HCT116 (cell line): ENCODE measurements at regions not wholly inside any gene's neighbourhood (a gene's known extent, or its start where the extent isn't known, plus 50 kb on each side); places are given as distances from the start of the nearest gene placed in this dataset.
"Not testable (repeated sequence)": the region's sequence is repeated elsewhere in the genome, so short reads cannot be mapped to it uniquely, and the experiment has no call there.

ENCODE experiments used
- ATAC-seq: fragments of 200-7000 bp; cut with Tn5 transposase; 2 replicates; pipeline ENCODE4 v1.9.1; 2020; ENCODE audit warnings: mild to moderate bottlenecking, moderate library complexity
- BruUV-seq: library from RNA; stranded (reverse); fragments of 400-500 nt; replicated peaks from 2 replicates; lab custom pipeline; 2021; lab: Mats Ljungman, UMichigan
- CTCF ChIA-PET: fragments of 300-600 bp; sonication (Branson Sonifier 250); formaldehyde crosslinking; loops from one replicate; lab custom pipeline; 2021; ENCODE audit warnings: antibody characterized with exemption; lab: Charles Lee
- POLR2A ChIA-PET: fragments of 300-600, 350-600 bp; sonication (Branson Sonifier 250); formaldehyde crosslinking; loops from one replicate; lab custom pipeline; 2021; ENCODE audit warnings: antibody characterized with exemption; lab: Charles Lee
- RAD21 ChIA-PET, 2 experiments: fragments of 300-600 bp; sonication (Branson Sonifier 250); formaldehyde crosslinking; loops; one replicate each; lab custom pipeline; 2023; ENCODE audit warnings: low total read pairs in 2 of 2; ENCODE audit not compliant: uncharacterized antibody in 2 of 2, unreplicated experiment in 2 of 2, low non-redundant PET in 1 of 2; lab: Charles Lee
- DNase-seq: peaks from one replicate; pipeline ENCODE4 v3.0.0-alpha.2; 2010; ENCODE audit warnings: low read depth, low spot score
- H2AFZ ChIP-seq: fragments of 200-600 bp; shearing (Covaris generic), sonication (generic); 2 replicates; pipeline ENCODE4 v1.6.1; 2017; ENCODE audit warnings: low read depth, mixed run types, mixed read lengths, antibody characterized with exemption, low read length; ENCODE audit not compliant: poor library complexity, severe bottlenecking
- H3K27ac ChIP-seq: 2 replicates; pipeline ENCODE4 v1.5.1; 2012; ENCODE audit warnings: low read depth, low read length
- H3K27me3 ChIP-seq: fragments of 200-600 bp; sonication (generic); 2 replicates; pipeline ENCODE4 v1.6.1; 2016; ENCODE audit warnings: mixed run types, low read length, mixed read lengths; ENCODE audit not compliant: insufficient read depth
- H3K36me3 ChIP-seq, 2 experiments: fragments of 200-500 bp in 1 of 2; fragments of 200-600 bp in 1 of 2; sonication (Bioruptor generic) in 1 of 2; sonication (generic) in 1 of 2; 2 replicates each; pipeline versions ENCODE4 v1.5.1 to v1.6.1; 2014 to 2016; ENCODE audit warnings: low read length in 2 of 2, inconsistent platforms in 1 of 2, mixed read lengths in 1 of 2, mixed run types in 1 of 2; ENCODE audit not compliant: insufficient read depth in 2 of 2, control insufficient read depth in 1 of 2
- H3K4me1 ChIP-seq, 2 experiments: fragments of 200-600 bp in 1 of 2; sonication (generic) in 1 of 2; 2 replicates each; pipeline versions ENCODE4 v1.5.1 to v1.6.1; 2012 to 2017; ENCODE audit warnings: low read length in 2 of 2, inconsistent platforms in 1 of 2, mild to moderate bottlenecking in 1 of 2, mixed read lengths in 1 of 2, mixed run types in 1 of 2, moderate library complexity in 1 of 2; ENCODE audit not compliant: insufficient read depth in 2 of 2, control insufficient read depth in 1 of 2
- H3K4me2 ChIP-seq: fragments of 200-600 bp; sonication (generic); 2 replicates; pipeline ENCODE4 v1.6.1; 2017; ENCODE audit warnings: mixed run types, low read length, mixed read lengths
- H3K4me3 ChIP-seq, 2 experiments: fragments of 200-600 bp in 1 of 2; sonication (generic) in 1 of 2; replicated peaks in 1 of 2; 2 replicates each; pipeline ENCODE4 v1.5.1; 2011 to 2016; ENCODE audit warnings: low read length in 2 of 2, control low read depth in 1 of 2, low read depth in 1 of 2, mild to moderate bottlenecking in 1 of 2, mixed read lengths in 1 of 2, mixed run types in 1 of 2
- H3K79me2 ChIP-seq: fragments of 200-600 bp; sonication (generic); 2 replicates; pipeline ENCODE4 v1.6.1; 2017; ENCODE audit warnings: mild to moderate bottlenecking, mixed run types, low read length, moderate library complexity, mixed read lengths; ENCODE audit not compliant: insufficient read depth
- H3K9ac ChIP-seq: fragments of 200-600 bp; sonication (generic); 2 replicates; pipeline ENCODE4 v1.6.1; 2016; ENCODE audit warnings: low read length, mixed read lengths
- H3K9me2 ChIP-seq: fragments of 200-600 bp; sonication (generic), shearing (Covaris generic); 2 replicates; pipeline ENCODE4 v1.6.1; 2017; ENCODE audit warnings: mixed run types, mild to moderate bottlenecking, moderate library complexity; ENCODE audit not compliant: insufficient read depth
- H3K9me3 ChIP-seq, 2 experiments: fragments of 200-500 bp in 1 of 2; fragments of 200-600 bp in 1 of 2; sonication (Bioruptor generic) in 1 of 2; sonication (generic) in 1 of 2; 2 replicates each; pipeline ENCODE4 v1.6.1; 2014 to 2017; ENCODE audit warnings: low read length in 2 of 2, mixed read lengths in 2 of 2, inconsistent platforms in 1 of 2, low read depth in 1 of 2, mild to moderate bottlenecking in 1 of 2, mixed run types in 1 of 2, moderate library complexity in 1 of 2; ENCODE audit not compliant: control insufficient read depth in 1 of 2, insufficient read depth in 1 of 2
- H4K20me1 ChIP-seq: fragments of 200-600 bp; sonication (generic), shearing (Covaris generic); 2 replicates; pipeline ENCODE4 v1.6.1; 2017; ENCODE audit warnings: mixed run types, mild to moderate bottlenecking, moderate library complexity; ENCODE audit not compliant: insufficient read depth
- ZFX ChIP-seq: fragments of 450-650 bp; IDR thresholded peaks from 2 replicates; pipeline ENCODE4 v1.6.1; 2017
- intact Hi-C: fragments of 100-400 bp; cut with micrococcal nuclease; formaldehyde crosslinking; loops from 2 replicates; pipeline ENCODE4 v1.10.0; 2022

GRCh38 chr16:29262725-29263124 lies 143.8 kb downstream of the NPIPB11 start:
- H4K20me1 ChIP-seq, ATAC-seq, H3K36me3 ChIP-seq, DNase-seq, BruUV-seq, H3K4me3 ChIP-seq, H3K9me3 ChIP-seq, H3K9me2 ChIP-seq, H3K27ac ChIP-seq, H3K4me2 ChIP-seq, H3K27me3 ChIP-seq, RAD21 ChIA-PET, H2AFZ ChIP-seq, H3K9ac ChIP-seq, intact Hi-C loops, CTCF ChIA-PET, POLR2A ChIA-PET, H3K79me2 ChIP-seq: not testable (repeated sequence)
- peaks cover 17 to 49% of the 10 kb centered on the region in 2 experiments for H3K4me1 ChIP-seq

- not testable (repeated sequence) for H3K27ac ChIP-seq
Observed at GRCh38 chr16:29261427-29262248, 144.9 kb downstream of the NPIPB11 start.

GRCh38 chr16:29260683-29261426 lies 145.7 kb downstream of the NPIPB11 start:
- intact Hi-C loops, H4K20me1 ChIP-seq, H2AFZ ChIP-seq, H3K9ac ChIP-seq, CTCF ChIA-PET, BruUV-seq, RAD21 ChIA-PET, POLR2A ChIA-PET, H3K4me2 ChIP-seq, DNase-seq, H3K36me3 ChIP-seq, H3K79me2 ChIP-seq, H3K9me3 ChIP-seq, H3K27ac ChIP-seq, ATAC-seq, H3K27me3 ChIP-seq, H3K9me2 ChIP-seq, H3K4me3 ChIP-seq: not testable (repeated sequence)
- peaks cover 11 to 35% of the 10 kb centered on the region in 2 experiments for H3K4me1 ChIP-seq

More at GRCh38 chr16:29261427-29262248, 144.9 kb downstream of the NPIPB11 start:
- intact Hi-C loops, H3K4me3 ChIP-seq, H3K79me2 ChIP-seq, H3K27me3 ChIP-seq, RAD21 ChIA-PET, H4K20me1 ChIP-seq, ATAC-seq, H2AFZ ChIP-seq, BruUV-seq, H3K4me2 ChIP-seq, POLR2A ChIA-PET, CTCF ChIA-PET, H3K36me3 ChIP-seq, H3K9me2 ChIP-seq, H3K9ac ChIP-seq, DNase-seq, H3K9me3 ChIP-seq: not testable (repeated sequence)
- peaks cover 12 to 38% of the 10 kb centered on the region in 2 experiments for H3K4me1 ChIP-seq
- TF ChIP-seq ZFX, result peak; percentile 48; the same call in 1 of the 2 replicates
